ENCODE measurements at regions not wholly inside any gene's neighbourhood (a gene's known extent, or its start where the extent isn't known, plus 50 kb on each side); places are given as distances from the start of the nearest gene placed in this dataset.
"Not testable (repeated sequence)": the region's sequence is repeated elsewhere in the genome, so short reads cannot be mapped to it uniquely, and the experiment has no call there.

DNA sequence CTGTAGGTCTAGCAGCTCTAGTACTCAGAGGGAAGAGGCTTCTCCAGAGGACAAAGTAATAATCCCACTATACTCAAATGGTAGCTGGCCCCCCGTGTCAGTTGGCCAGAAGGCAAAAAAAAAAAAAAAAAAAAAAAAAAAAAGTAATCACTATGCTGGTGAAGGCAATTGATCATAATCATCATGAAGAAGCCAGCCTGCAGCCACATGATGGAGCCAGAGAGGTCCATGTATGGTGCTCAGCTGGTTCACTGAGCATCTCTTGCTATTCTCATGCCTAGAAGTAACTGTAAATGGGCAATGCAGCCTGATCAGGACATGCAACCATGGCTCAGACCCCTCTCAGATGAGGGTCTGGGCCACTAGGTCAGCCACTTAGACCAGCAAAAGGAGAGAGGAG is 378.8 kb downstream of the MED13L start:
- DNase-seq (ENCODE audit: low spot score), result no peak

DNA sequence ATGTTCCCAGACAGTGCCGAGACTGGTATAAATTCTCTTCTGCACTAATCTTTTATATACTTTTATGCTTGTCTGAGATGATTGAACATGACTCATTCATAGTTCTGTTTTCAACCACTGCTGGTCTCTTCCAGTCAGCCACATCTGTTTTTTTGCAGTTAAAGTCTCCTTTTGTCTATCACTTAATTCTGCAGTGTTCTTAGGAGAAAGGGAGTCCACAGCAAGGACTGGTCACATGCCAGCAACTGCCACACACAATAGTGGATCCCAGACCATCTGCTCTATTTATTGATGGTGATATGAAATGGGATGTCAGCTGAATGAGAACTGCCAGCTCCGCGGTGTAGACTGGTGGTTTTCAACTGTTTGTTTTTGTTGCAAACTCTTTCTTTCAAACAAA is 379.8 kb downstream of the MED13L start:
- no peak for DNase-seq (ENCODE audit: low spot score)

DNA sequence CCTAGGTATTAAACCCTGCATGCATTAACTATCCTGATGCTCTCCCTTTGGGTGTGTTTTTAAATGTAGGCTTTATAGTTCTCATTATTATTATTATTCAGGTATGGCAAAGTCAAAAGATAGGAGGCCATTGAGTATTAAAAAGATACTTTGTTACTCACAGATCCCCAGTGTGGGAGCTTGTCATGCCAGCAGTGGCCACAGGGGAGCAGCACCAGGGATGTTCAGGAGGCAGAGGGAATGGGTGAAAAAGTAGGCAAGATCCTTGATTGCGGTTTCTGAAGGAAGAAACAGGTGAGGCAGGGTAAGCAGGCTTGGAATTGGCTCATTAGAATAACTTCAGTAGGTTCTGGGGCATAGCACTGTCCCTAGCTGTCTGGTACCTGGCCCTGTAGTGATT is 382.2 kb downstream of the MED13L start:
- DNase-seq (ENCODE audit: low spot score), result no peak

DNA sequence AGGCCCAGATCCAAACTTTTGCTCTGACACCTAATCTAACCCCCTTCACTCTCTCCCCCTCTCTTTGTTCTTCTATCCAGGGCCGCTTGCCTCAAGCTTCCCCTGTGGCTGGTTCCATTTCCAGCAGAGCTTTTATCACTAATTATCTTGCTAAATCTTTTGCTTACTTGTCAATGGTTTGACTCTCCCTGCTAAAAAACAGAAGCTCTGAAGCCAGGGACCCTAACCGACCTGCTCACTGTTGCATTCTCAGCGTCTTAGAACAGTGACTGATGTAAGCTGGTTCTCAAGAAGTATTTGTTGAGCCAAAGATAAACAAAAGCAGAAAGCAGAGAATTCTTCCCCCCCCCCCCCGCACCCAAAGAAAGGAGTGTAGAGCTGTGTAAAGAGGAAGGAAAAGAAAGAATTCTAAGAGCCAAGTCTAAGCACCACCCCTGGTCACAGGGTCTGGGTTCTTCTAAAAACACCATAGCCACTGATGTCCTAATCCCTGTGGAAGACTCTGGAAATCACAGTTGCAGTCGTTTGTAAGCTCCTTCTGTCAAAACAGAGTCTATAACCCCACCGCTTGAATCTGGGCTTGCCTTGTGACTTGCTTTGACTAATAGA is 385.8 kb downstream of the MED13L start:
- DNase-seq (ENCODE audit: low spot score), result no peak

DNA sequence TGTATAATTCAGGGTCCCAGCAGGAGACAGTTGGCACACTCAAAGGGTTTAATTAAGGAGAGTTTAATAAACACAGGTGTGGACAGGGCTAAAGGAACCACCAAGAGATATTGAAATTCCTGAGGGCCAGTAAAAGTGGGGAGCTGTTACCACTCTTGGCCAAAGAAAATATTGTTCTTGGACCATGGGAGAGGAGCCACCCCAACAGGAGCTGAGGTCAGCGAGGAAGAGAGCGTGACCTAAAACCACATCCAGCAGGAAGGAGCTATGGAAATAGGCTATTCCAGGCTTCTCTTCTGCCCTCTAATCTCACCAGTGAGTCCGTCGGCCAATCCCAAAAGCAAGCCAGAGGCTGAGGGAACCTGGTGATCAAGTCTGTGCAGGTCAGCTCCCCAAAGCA is 390.8 kb downstream of the MED13L start:
- DNase-seq (ENCODE audit: low spot score), result no peak

DNA sequence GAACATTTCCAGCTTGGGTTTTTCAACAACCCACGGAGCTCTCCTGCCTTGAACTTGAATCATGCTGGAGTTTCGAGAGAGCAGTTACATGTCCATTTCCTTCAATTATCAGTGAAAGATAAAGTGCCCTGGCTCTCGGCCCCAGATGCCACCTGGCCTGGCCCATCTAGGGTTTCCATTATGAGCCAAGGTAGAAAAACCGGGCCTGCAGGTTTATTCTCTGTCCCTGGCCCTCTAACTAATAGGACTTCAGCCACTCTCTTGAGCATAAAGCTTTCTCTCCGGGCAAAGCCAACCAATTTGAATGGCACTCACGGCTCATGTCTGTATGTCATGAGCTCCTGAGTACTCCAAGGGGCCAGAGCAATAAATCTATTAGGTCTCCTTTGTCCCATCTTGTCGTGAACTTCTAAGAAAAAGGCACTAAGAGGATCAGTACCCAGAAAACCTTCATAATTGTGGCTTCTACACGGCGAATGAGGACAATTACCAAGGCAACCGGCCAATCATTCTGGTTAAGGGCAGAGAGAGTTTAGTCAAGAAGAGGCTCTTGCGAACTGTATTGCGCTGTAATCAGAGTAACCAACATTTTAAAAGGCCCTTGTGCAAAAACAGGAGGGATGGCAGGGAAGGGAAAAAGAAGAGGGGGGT is 392.3 kb downstream of the MED13L start:
- DNase-seq (ENCODE audit: low spot score), result no peak

DNA sequence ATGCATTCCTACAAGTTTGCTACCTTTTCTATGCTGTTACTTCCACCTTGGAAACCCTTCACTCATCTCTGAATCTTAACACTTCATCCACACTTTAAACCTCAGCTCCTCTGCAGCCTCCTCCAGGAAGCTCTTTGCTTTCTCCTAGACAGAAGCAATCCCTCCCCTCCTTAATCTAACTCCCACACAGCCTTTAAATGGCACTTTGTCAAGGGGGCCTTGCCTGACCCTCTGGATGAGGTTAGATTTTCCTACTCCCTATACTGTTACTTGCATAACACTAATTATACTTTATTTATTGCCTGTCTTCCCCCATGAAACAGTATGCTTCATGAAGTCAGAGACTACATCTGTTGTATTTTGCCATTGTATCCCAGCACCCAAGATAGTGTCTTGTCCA is 394.6 kb downstream of the MED13L start:
- no peak for DNase-seq (ENCODE audit: low spot score)

DNA sequence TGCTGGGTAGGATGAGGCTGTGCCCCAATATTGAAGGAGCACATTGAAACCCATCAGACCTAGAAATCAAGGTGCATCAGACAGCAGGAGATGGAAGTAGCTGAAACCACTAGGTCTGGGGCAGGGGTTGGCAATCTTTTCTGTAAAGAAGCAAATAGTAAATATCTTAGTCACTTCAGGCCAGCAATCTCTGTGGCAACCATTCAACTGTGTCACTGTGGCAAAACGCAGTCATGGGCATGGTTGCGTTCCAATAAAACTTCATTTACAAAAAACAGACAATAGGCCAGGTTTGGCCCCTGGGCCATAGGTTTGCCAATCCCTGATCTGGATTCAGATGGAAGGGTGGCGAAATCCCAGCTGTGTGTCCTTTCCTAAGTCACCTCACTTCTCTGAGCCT is 397.3 kb downstream of the MED13L start:
- DNase-seq (ENCODE audit: low spot score), result no peak

DNA sequence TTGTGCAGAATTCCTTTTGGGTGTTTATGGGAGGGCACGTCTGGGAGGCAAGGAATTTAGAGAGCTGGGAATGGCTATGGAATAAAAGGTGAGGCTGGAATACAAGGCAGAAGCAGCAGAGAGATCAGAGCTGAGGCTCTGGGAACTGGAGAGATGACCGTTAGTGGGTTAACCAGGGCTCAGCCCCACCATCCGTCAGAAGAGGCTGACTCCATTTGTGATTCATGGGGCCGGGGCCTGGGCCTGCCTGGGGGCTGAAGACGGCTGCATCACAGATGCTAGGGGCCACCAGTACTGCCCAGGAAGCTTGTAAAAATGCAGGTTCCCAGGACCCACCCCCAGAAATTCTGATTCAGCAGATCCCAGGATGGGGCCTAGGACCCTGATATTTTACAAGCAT is 398.1 kb downstream of the MED13L start:
- DNase-seq (ENCODE audit: low spot score), result no peak

DNA sequence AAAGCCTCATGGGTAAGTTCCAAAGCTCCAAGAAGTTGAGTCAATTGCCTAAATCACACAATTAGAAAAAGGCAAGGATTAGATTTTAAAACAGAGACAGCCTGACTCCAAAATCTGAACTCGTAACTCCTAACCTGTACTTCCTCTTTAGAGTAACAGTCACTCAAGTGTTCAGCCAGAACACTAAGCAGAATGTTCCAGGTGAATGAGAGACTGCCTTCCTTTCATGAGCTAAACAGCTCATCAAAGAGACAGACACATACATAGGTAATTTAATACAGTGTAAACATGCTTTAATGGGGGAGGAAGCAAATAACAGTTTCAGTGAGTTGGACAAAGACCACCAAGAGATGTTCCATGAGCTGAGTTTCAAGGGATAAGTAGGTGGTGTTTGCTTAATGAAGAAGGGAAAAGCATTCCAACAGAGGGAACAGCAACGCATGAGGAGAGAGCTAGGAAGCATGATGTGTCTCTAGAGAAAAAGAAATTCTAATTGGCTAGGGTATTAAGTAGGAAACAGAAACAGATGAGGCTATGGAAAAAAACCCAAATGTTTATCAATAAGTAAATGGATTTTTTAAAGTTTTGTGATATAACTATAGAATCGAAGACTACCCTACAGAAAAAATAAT is 403.9 kb downstream of the MED13L start:
- DNase-seq (ENCODE audit: low spot score), result no peak

DNA sequence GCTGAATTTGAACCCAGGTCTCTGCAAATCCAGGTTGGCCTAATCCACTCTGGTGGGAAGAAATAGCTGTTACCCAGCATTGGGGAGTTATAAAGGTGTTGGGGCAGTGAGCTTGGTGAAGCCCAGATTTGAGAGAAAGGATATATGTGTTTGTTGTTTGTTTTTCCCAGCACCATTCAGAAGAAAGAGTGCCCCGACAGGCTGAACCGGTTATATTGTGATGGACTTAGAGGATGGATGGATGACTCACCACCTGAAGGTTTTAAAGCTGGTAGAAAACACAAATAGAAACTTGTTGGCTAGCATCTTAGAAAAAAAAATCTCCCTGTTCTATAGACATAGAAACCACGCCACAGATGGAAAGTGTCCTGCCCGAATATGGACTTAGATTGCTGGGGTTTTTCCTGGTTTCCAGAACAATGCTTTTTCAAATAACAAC is 404.6 kb downstream of the MED13L start:
- no peak for DNase-seq (ENCODE audit: low spot score)

DNA sequence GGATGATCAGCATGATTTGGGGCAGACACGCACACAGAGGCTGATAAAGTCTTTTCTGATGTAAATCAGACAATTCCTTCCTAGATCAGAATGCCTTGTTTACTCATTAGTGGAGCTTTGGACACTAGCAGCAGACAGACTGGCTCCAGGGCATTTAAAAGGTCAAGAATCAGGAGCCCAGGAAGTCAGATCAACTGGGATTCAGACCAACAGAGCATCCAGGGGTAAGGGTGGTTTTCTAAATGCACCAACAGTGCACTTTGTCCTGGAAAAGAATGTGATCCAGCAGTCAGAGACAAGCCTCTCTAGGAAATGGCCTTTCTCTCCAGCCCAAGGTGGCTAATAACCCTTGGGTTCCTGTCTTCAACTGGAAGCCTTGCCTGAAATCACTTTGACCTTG is 405.3 kb downstream of the MED13L start:
- DNase-seq (ENCODE audit: low spot score), result no peak

DNA sequence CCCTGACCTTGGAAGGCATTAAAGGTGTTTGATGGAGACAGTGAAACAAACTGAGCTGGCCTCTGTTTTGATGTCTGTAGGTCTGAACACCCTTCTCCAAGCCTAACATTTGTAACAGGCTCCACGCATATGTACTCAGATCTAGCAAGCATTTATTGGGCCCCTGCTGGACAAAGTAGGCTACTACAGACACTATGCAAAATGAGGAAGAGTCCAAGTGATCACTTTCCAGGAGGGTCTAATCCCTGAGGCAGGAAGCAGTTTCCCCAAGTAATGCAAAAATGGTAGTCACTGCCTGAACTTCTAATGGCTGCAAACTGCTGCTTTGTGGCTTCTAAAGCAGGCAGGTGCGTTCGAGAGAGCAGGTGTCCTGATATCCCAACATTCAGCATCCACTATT is 405.8 kb downstream of the MED13L start:
- DNase-seq (ENCODE audit: low spot score), result no peak

DNA sequence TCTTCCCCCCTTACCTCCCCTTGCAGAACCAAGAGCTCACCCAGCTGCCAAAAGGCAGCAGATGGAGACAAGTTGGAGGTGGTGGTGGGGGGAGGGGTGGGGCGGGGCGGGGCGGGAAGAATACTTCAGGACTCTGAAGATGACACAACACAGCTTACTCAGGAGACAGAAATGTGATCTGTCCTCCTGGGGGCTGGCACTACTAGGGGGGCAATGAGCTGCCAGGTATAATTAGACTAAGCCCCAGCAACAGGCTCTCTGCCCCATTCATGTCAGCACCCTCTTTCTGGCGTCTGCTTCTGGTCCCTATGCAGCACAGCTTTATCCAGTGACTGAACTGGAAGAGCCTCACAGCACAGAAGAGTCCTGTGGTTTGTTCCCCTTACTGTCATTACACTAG is 407.0 kb downstream of the MED13L start:
- no peak for DNase-seq (ENCODE audit: low spot score)

DNA sequence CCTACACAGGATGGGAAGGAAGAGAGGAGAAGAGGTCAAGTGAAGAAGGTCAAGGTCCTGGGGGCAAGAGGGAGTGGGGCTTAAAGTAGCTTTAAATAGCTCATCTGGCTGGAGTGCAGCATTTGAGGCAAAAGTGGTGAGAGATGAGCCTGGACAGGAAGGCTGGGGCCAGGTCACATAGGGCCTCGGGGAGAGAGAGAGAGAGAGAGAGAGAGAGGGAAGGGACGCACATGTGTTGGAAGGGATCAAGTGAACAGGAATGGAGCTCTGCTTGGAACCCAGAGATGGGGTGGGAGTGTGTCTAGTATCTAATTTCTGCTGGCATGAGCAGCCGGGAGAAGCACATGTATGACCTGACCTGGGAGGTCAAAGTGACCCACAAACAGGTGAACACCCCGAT is 407.5 kb downstream of the MED13L start:
- DNase-seq (ENCODE audit: low spot score), result no peak

DNA sequence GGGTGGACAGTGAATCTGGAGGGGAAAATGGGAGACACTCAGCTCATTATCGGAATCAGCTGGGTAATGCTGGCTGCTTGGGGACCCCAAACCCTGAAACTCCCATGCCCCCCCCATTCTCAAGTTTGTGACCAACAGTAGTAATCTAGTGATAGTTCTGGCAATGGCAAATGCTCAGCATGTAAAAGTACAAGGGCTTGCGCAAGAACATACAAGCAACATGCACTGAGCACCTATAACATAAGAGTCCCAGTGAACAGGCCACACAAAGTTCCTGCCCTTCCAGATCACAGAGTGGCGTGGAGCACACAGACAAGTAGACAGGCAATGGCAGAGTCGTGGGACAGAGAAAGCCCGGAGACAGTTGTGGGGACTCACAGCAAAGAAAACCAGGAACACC is 407.9 kb downstream of the MED13L start:
- no peak for DNase-seq (ENCODE audit: low spot score)

DNA sequence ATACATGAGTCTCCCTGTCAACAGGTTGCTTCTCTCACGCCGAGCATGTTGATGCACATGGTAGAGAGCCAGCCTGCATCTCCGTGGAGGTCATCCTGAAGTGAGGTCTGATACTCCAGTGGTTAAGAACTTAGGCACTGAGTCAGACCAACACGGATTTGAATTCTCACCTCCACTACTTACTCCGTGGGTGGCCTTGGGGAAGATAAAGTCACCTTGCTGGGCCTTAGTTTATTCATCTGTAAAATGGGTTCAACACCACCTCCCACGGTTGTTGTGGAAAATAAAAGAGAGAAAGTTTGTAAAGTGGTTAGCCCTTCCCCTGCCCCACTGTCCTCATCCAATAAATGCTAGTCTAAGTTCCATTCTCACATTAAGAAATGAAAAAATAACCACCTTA is 408.9 kb downstream of the MED13L start:
- no peak for DNase-seq (ENCODE audit: low spot score)

DNA sequence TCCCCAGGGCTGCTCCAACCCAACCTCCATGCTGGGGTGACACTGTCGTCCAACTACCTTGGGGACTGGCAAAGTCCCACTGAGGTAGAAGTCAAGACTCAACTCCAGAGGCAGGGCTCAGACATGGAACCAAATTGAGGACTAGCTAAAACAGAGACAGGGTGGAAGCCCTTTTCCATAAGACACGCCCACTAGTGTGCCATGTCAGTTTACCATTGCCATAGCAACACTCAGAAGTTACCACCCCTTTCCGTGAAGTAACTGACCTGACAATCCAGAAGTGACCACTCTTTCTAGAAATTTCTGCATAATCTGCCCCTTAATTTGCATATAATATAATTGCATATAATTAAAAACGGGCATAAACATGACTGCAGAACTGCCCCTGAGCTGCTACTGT is 409.6 kb downstream of the MED13L start:
- no peak for DNase-seq (ENCODE audit: low spot score)

DNA sequence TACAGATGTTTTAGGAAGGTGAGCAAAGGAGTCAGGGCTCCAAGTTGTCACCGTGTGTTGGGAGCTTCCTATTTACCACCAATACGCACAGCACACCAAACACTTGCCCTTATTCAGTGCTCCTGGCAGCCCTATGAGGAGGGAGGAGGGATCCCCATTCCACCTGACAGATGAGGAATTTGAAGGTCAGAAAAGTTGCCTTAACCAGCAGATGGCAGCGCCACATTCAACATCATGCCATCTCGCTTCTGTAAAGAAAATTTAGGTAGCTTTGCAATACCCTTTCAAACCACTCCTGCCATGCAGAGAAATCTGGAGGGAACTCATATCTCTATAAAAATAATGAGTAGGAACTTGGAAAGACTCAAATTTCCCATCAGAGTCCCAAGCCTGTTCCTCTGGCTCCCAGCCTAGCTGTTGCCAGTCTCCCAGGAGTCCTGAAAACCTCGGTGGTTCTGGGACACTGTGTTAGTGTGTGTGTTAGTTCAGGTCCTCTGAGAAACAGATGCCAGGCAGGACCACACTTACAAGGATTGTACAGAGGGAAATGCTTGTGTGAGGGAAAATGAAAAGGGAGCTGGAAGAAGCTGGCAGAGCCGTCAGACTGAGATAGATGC is 410.5 kb downstream of the MED13L start:
- no peak for DNase-seq (ENCODE audit: low spot score)

DNA sequence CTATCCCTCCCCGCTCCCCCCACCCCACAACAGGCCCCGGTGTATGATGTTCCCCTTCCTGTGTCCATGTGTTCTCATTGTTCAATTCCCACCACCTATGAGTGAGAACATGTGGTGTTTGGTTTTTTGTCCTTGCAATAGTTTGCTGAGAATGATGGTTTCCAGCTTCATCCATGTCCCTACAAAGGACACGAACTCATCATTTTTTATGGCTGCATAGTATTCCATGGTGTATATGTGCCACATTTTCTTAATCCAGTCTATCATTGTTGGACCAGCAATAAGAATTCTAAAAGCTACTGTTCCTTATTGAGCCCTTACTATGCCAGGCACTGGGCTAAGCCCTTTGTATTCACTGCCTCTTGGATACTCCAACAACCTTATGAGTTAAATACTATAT is 411.2 kb downstream of the MED13L start:
- not testable (repeated sequence) for DNase-seq (ENCODE audit: low spot score)

DNA sequence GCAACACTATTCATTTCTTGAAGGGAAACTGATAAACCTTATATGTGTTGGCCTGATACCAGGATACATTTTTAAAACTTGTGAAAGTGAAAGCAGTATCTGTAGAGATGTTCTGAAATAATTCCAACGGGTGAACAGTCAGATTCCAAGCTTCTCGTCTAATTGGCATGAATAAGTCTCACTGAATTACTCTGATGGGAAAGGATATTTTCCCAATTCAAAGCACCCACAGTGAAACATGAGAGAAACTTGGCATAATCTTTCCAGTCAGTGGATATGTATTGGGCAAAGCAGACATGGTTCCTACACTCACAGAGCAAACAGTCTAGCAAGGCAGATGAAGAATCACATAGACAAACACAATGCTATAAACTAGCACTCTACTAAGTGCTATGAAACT is 413.1 kb downstream of the MED13L start:
- no peak for DNase-seq (ENCODE audit: low spot score)

DNA sequence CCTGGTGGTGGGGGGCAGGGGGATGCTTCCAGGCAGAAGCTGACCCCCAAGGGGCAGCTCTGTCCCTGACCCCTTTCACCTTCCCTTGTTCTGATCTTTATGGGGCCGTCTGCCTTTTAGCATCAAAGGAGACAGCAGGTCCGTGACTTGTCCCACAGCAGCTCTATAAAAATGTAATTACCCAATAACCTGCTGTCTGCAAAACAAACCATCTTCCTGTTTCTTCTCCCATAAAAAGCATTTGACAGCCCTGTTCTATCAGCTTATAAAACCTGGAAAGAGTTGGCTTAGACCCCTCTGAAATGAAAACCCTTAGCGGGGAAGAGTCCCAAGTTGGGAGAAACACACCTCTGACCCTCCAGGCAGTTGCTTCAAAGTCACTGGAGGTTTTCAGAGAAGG is 416.9 kb downstream of the MED13L start:
- no peak for DNase-seq (ENCODE audit: low spot score)

DNA sequence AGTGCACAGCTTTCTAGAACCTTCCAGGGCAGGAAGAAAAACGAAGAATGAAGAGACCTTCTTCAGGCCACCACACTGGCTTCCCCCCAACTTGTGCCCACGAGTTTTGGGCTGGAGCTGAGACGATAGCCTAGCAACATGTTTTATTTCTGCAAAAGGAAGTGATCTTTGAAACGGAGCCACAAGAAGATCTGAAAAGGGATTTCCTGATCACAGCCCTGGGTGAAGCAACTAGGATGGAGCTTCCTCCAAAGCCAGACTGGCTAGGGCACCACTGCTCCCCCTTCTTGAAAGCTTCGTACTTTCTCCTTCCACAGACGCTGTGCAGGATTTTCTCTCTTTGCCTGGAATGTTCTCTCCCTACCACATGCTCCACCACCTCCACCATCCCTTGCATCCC is 418.3 kb downstream of the MED13L start:
- no peak for DNase-seq (ENCODE audit: low spot score)

All from mesenteric fat pad (tissue), 1 donor.